Natural killer cell (primary cell): ENCODE measurements at regions not wholly inside any gene's neighbourhood (a gene's known extent, or its start where the extent isn't known, plus 50 kb on each side); places are given as distances from the start of the nearest gene placed in this dataset.

Experiments used
- ATAC-seq, 3 donors: fragments of 150-1000 bp in 2 of 3; fragments of 200-7000 bp in 1 of 3; cut with Tn5 transposase; 1 replicate in 1 of 3; 2 replicates in 2 of 3; pipeline ENCODE4 v1.10.0; 2021; ENCODE audit warnings: mild to moderate bottlenecking in 2 of 3, moderate library complexity in 2 of 3
- DNase-seq, 2 donors: peaks; one replicate each; pipeline versions ENCODE4 v3.0.0 to v3.0.0-alpha.2; 2013 to 2021; ENCODE audit warnings: mixed read lengths in 1 of 2
- H3K27ac ChIP-seq: one replicate; pipeline ENCODE4 v1.5.1; 2013; ENCODE audit warnings: mild to moderate bottlenecking, low read length
- H3K27me3 ChIP-seq: one replicate; pipeline ENCODE4 v1.6.1; 2013; ENCODE audit warnings: low read length; ENCODE audit not compliant: control insufficient read depth, insufficient read depth
- H3K36me3 ChIP-seq: one replicate; pipeline ENCODE4 v1.6.1; 2013; ENCODE audit warnings: low read length; ENCODE audit not compliant: control insufficient read depth, insufficient read depth
- H3K4me1 ChIP-seq: one replicate; pipeline ENCODE4 v1.6.1; 2013; ENCODE audit warnings: low read length; ENCODE audit not compliant: control insufficient read depth, insufficient read depth
- H3K4me3 ChIP-seq: one replicate; pipeline ENCODE4 v1.5.1; 2013; ENCODE audit warnings: low read length
- H3K9me3 ChIP-seq: one replicate; pipeline ENCODE4 v1.6.1; 2013; ENCODE audit warnings: low read length; ENCODE audit not compliant: control insufficient read depth, insufficient read depth
- H3K27ac Mint-ChIP-seq, 2 donors: one replicate each; pipeline ENCODE4 v1.8.0; 2022; ENCODE audit warnings: mild to moderate bottlenecking in 2 of 2, mixed read lengths in 2 of 2, moderate library complexity in 1 of 2
- H3K27me3 Mint-ChIP-seq, 2 donors: one replicate each; pipeline ENCODE4 v1.8.0; 2022; ENCODE audit warnings: low read depth in 2 of 2, mixed read lengths in 2 of 2
- H3K36me3 Mint-ChIP-seq: one replicate; pipeline ENCODE4 v1.8.0; 2022; ENCODE audit warnings: mixed read lengths
- H3K4me1 Mint-ChIP-seq, 2 donors: one replicate each; pipeline ENCODE4 v1.8.0; 2022; ENCODE audit warnings: mixed read lengths in 2 of 2
- H3K4me3 Mint-ChIP-seq: one replicate; pipeline ENCODE4 v1.8.0; 2022; ENCODE audit warnings: mild to moderate bottlenecking, moderate library complexity, mixed read lengths
- H3K9me3 Mint-ChIP-seq, 2 donors: one replicate each; pipeline ENCODE4 v1.8.0; 2022; ENCODE audit warnings: mixed read lengths in 2 of 2
- WGBS: methylation state at CpG from one replicate; pipeline ENCODE4 v1.1.7; 2013; ENCODE audit warnings: missing lambda C conversion rate; ENCODE audit not compliant: insufficient coverage; 5-methylcytosine and 5-hydroxymethylcytosine counted together
- intact Hi-C: fragments of 100-400 bp; cut with micrococcal nuclease; formaldehyde crosslinking; loops from one replicate; pipeline ENCODE4 v1.14.2; 2022
- TF ChIP-seq, protein P1 (sequence below): fragments of 200-600 bp; IDR thresholded peaks from one replicate; pipeline ENCODE4 v1.8.0; 2022; ENCODE audit warnings: antibody characterized with exemption

- peaks cover 8 to 25% of the 10 kb centered on the region in 2 donors for H3K27me3 Mint-ChIP-seq
- H3K9me3 Mint-ChIP-seq, result no peaks in the 10 kb centered on the region
- Histone ChIP-seq H3K36me3 (no peaks in the 10 kb centered on the region), H3K27me3 (no peaks in the 10 kb centered on the region), H3K4me1 (no peaks in the 10 kb centered on the region), H3K27ac (no peak overlapping the region), H3K4me3 (no peak overlapping the region), H3K9me3 (no peaks in the 10 kb centered on the region)
- DNase-seq (no peak), ATAC-seq (no peak)
- TF ChIP-seq, protein P1, sequence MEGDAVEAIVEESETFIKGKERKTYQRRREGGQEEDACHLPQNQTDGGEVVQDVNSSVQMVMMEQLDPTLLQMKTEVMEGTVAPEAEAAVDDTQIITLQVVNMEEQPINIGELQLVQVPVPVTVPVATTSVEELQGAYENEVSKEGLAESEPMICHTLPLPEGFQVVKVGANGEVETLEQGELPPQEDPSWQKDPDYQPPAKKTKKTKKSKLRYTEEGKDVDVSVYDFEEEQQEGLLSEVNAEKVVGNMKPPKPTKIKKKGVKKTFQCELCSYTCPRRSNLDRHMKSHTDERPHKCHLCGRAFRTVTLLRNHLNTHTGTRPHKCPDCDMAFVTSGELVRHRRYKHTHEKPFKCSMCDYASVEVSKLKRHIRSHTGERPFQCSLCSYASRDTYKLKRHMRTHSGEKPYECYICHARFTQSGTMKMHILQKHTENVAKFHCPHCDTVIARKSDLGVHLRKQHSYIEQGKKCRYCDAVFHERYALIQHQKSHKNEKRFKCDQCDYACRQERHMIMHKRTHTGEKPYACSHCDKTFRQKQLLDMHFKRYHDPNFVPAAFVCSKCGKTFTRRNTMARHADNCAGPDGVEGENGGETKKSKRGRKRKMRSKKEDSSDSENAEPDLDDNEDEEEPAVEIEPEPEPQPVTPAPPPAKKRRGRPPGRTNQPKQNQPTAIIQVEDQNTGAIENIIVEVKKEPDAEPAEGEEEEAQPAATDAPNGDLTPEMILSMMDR, result no peak
- no peaks in the 10 kb centered on the region for H3K4me1 Mint-ChIP-seq
- no peak overlapping the region for H3K27ac Mint-ChIP-seq
- intact Hi-C loops, result no loop called here
- no peak overlapping the region for H3K4me3 Mint-ChIP-seq
- H3K36me3 Mint-ChIP-seq, result no peaks in the 10 kb centered on the region
Observed at GRCh38 chr9:15113288-15113687, 193.7 kb downstream of the TTC39B start.

DNA sequence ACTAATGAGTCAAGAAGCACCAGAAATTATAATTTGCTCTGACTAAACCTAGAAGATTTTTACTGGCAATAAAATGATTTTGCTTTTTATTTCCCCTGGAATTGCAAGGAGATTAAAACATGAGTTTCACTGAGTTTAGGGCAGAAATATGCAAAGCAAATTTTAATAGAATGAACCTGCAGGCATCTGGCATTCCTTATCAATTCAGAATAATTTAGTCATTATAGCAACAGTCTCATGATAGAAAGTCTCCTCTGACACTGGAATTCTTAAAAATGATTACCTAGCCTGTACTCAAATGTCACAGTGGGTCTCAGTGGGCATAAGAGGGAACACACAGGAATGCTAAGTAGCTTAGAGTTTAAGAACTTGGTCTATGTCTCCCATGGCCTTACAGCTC is 195.9 kb downstream of the TTC39B start:
- H3K27ac ChIP-seq, result no peak overlapping the region
- no peaks in the 10 kb centered on the region for H3K9me3 ChIP-seq
- ATAC-seq, result no peak
- no peak for DNase-seq
- no peaks in the 10 kb centered on the region for H3K4me1 ChIP-seq
- H3K36me3 ChIP-seq, result no peaks in the 10 kb centered on the region
- Mint-ChIP-seq H3K27me3 (peaks cover 4 to 11% of the 10 kb centered on the region in 2 donors), H3K9me3 (no peaks in the 10 kb centered on the region), H3K36me3 (no peaks in the 10 kb centered on the region), H3K4me1 (no peaks in the 10 kb centered on the region), H3K4me3 (no peak overlapping the region), H3K27ac (no peak overlapping the region)
- no peaks in the 10 kb centered on the region for H3K27me3 ChIP-seq
- intact Hi-C loops, result no loop called here
- TF ChIP-seq, protein P1, result no peak
- no peak overlapping the region for H3K4me3 ChIP-seq

- H3K36me3 ChIP-seq, result no peaks in the 10 kb centered on the region
- TF ChIP-seq, protein P1, result peak; percentile 62
- 4% methylated on average over 2 of the region's 4 CpGs for WGBS
- Mint-ChIP-seq H3K4me3 (no peak overlapping the region), H3K27ac (no peak overlapping the region), H3K36me3 (no peaks in the 10 kb centered on the region), H3K27me3 (peaks cover 11 to 23% of the 10 kb centered on the region in 2 donors), H3K9me3 (no peaks in the 10 kb centered on the region), H3K4me1 (no peaks in the 10 kb centered on the region)
- ATAC-seq, result peak; percentile 46 to 72 (median 53)
- H3K27ac ChIP-seq, result no peak overlapping the region
- H3K27me3 ChIP-seq, result no peaks in the 10 kb centered on the region
- no peaks in the 10 kb centered on the region for H3K9me3 ChIP-seq
- intact Hi-C loops, result loop anchor here (1.0 kb wide), 2 partner anchors 30 to 501 kb away; no protein-coding TSS in a partner anchor
- H3K4me3 ChIP-seq, result no peak overlapping the region
- H3K4me1 ChIP-seq, result no peaks in the 10 kb centered on the region
- DNase-seq, result peak in 1 of 2 donors; percentile 67
Observed at GRCh38 chr9:15104826-15105420, 194.7 kb upstream of the FREM1 start.

- ATAC-seq, result no peak
- TF ChIP-seq, protein P1, result no peak
- DNase-seq, result no peak
- Mint-ChIP-seq H3K27ac (no peak overlapping the region), H3K9me3 (no peaks in the 10 kb centered on the region), H3K4me3 (no peak overlapping the region), H3K36me3 (no peaks in the 10 kb centered on the region), H3K27me3 (peaks cover 13 to 23% of the 10 kb centered on the region in 2 donors), H3K4me1 (no peaks in the 10 kb centered on the region)
- H3K4me3 ChIP-seq, result no peak overlapping the region
- no peaks in the 10 kb centered on the region for H3K4me1 ChIP-seq
- no peak overlapping the region for H3K27ac ChIP-seq
- no peaks in the 10 kb centered on the region for H3K9me3 ChIP-seq
- no peaks in the 10 kb centered on the region for H3K36me3 ChIP-seq
- H3K27me3 ChIP-seq, result no peaks in the 10 kb centered on the region
- 30% methylated on average over 2 of the region's 3 CpGs for WGBS
- intact Hi-C loops, result no loop called here
Observed at GRCh38 chr9:15103290-15103689, 193.1 kb upstream of the FREM1 start.
